HepG2 (cell line): ENCODE measurements at regions not wholly inside any gene's neighbourhood (a gene's known extent, or its start where the extent isn't known, plus 50 kb on each side); places are given as distances from the start of the nearest gene placed in this dataset.

Experiments used
- ATAC-seq: fragments of 200-7000 bp; cut with Tn5 transposase; 3 replicates; pipeline ENCODE4 v1.9.1; 2020; ENCODE audit warnings: mild to moderate bottlenecking, moderate library complexity
- BruUV-seq: library from RNA; stranded (reverse); fragments of 400-500 nt; replicated peaks from 2 replicates; lab custom pipeline; 2021; lab: Mats Ljungman, UMichigan
- CTCF ChIA-PET: fragments of 300-600 bp; formaldehyde crosslinking; extraction: SDS; loops from one replicate; lab custom pipeline; 2021; ENCODE audit warnings: low total read pairs, inconsistent platforms, low intra/inter-chr PET ratio; lab: Yijun Ruan, JAX
- POLR2A ChIA-PET: fragments of 350-600 bp; sonication (Branson Sonifier 250); formaldehyde crosslinking; loops from one replicate; lab custom pipeline; 2020; ENCODE audit warnings: antibody characterized with exemption, inconsistent platforms; lab: Yijun Ruan, JAX
- DNase-seq: peaks from one replicate; pipeline ENCODE4 v3.0.0-alpha.2; 2015; ENCODE audit warnings: low spot score
- FAIRE-seq: peaks from 3 replicates; lab custom pipeline; 2011; peaks lifted over from hg19 to GRCh38; lab: Jason Lieb, UNC
- H2AFZ ChIP-seq: one replicate; pipeline ENCODE4 v1.6.1; 2011; ENCODE audit warnings: low read length, inconsistent platforms
- H3K27ac ChIP-seq: fragments of 300-600 bp; 3 replicates; pipeline ENCODE4 v1.8.0; 2011; ENCODE audit warnings: mixed run types, mild to moderate bottlenecking, mixed read lengths, low read length, inconsistent platforms; ENCODE audit not compliant: insufficient read depth; ENCODE audit errors: extremely low read length
- H3K27me3 ChIP-seq, 2 experiments: fragments of 200-600 bp in 1 of 2; 2 replicates in 1 of 2; 3 replicates in 1 of 2; pipeline versions ENCODE4 v1.6.0 to v1.8.0; 2011; ENCODE audit warnings: low read length in 2 of 2, mild to moderate bottlenecking in 2 of 2, moderate library complexity in 2 of 2, inconsistent platforms in 1 of 2; ENCODE audit not compliant: insufficient read depth in 2 of 2, control insufficient read depth in 1 of 2
- H3K36me3 ChIP-seq, 2 experiments: fragments of 200-600 bp in 1 of 2; replicated peaks in 1 of 2; 2 replicates in 1 of 2; 3 replicates in 1 of 2; pipeline versions ENCODE4 v1.5.1 to v1.8.0; 2011; ENCODE audit warnings: low read length in 2 of 2, inconsistent platforms in 1 of 2; ENCODE audit not compliant: insufficient read depth in 2 of 2, control insufficient read depth in 1 of 2
- H3K4me1 ChIP-seq: 2 replicates; pipeline ENCODE4 v1.5.1; 2012; ENCODE audit warnings: low read length, inconsistent platforms; ENCODE audit not compliant: insufficient read depth
- H3K4me2 ChIP-seq: 2 replicates; pipeline ENCODE4 v1.6.0; 2011; ENCODE audit warnings: low read depth, low read length, inconsistent platforms
- H3K4me3 ChIP-seq, 3 experiments: fragments of 200-600 bp in 1 of 3; sonication (generic), shearing (Covaris generic) in 1 of 3; replicated peaks in 1 of 3; 2 replicates each; pipeline ENCODE4 v1.5.1; 2011 to 2016; ENCODE audit warnings: low read length in 3 of 3, inconsistent platforms in 2 of 3, low read depth in 2 of 3, mild to moderate bottlenecking in 2 of 3, control low read depth in 1 of 3, mixed read lengths in 1 of 3; ENCODE audit not compliant: insufficient read depth in 1 of 3
- H3K79me2 ChIP-seq: one replicate; pipeline ENCODE4 v1.6.1; 2011; ENCODE audit warnings: low read length, inconsistent platforms; ENCODE audit not compliant: insufficient read depth
- H3K9ac ChIP-seq: 2 replicates; pipeline ENCODE4 v1.6.0; 2011; ENCODE audit warnings: mild to moderate bottlenecking, low read depth, low read length, inconsistent platforms; ENCODE audit not compliant: insufficient read depth
- H3K9me3 ChIP-seq: 2 replicates; pipeline ENCODE4 v1.5.1; 2012; ENCODE audit warnings: mild to moderate bottlenecking, low read length
- H4K20me1 ChIP-seq: 2 replicates; pipeline ENCODE4 v1.6.0; 2011; ENCODE audit warnings: inconsistent platforms, mild to moderate bottlenecking, low read length, moderate library complexity; ENCODE audit not compliant: insufficient read depth
- ATAD3A ChIP-seq: sonication (generic); formaldehyde crosslinking; IDR thresholded peaks from 2 replicates; pipeline ENCODE4 v1.4.0; 2020; ENCODE audit warnings: missing genetic modification reagents
- CENPX ChIP-seq: sonication (generic); formaldehyde crosslinking; IDR thresholded peaks from 2 replicates; pipeline ENCODE4 v1.9.0; 2021; ENCODE audit warnings: mild to moderate bottlenecking, missing genetic modification reagents, moderate library complexity
- GLI4 ChIP-seq: sonication (generic); formaldehyde crosslinking; IDR thresholded peaks from 2 replicates; pipeline ENCODE4 v1.5.1; 2020; ENCODE audit warnings: missing genetic modification reagents, mild to moderate bottlenecking, moderate library complexity, borderline replicate concordance
- KLF13 ChIP-seq: sonication (generic); formaldehyde crosslinking; IDR thresholded peaks from 2 replicates; pipeline ENCODE4 v1.4.0; 2020; ENCODE audit warnings: mild to moderate bottlenecking, missing genetic modification reagents
- MYNN ChIP-seq: sonication (generic); formaldehyde crosslinking; IDR thresholded peaks from 2 replicates; pipeline ENCODE4 v1.4.0; 2020; ENCODE audit warnings: mild to moderate bottlenecking, low read depth, missing genetic modification reagents
- TARDBP ChIP-seq: sonication (generic); formaldehyde crosslinking; IDR thresholded peaks from 2 replicates; pipeline ENCODE4 v1.8.0; 2022; ENCODE audit warnings: mild to moderate bottlenecking, missing genetic modification reagents
- TFDP1 ChIP-seq: IDR thresholded peaks from 2 replicates; pipeline ENCODE4 v1.6.1; 2016; ENCODE audit warnings: missing compliant biosample characterization, missing genetic modification reagents, borderline replicate concordance
- XBP1 ChIP-seq: sonication (generic); formaldehyde crosslinking; IDR thresholded peaks from 2 replicates; pipeline ENCODE4 v1.5.0; 2020; ENCODE audit warnings: missing genetic modification reagents
- ZFP37 ChIP-seq: sonication (generic); formaldehyde crosslinking; IDR thresholded peaks from 2 replicates; pipeline ENCODE4 v1.4.0; 2020; ENCODE audit warnings: missing genetic modification reagents, borderline replicate concordance
- ZNF160 ChIP-seq: sonication (generic); formaldehyde crosslinking; IDR thresholded peaks from 2 replicates; pipeline ENCODE4 v1.8.0; 2022; ENCODE audit warnings: mild to moderate bottlenecking, inconsistent platforms, missing genetic modification reagents
- ZNF33A ChIP-seq: sonication (generic); formaldehyde crosslinking; IDR thresholded peaks from 2 replicates; pipeline ENCODE4 v1.5.1; 2020; ENCODE audit warnings: missing genetic modification reagents, mild to moderate bottlenecking, moderate library complexity, borderline replicate concordance
- ZNF430 ChIP-seq: sonication (generic); formaldehyde crosslinking; IDR thresholded peaks from 2 replicates; pipeline ENCODE4 v1.9.0; 2021; ENCODE audit warnings: mild to moderate bottlenecking, missing genetic modification reagents
- ZNF577 ChIP-seq: sonication (generic); formaldehyde crosslinking; IDR thresholded peaks from 2 replicates; pipeline ENCODE4 v1.4.0; 2020; ENCODE audit warnings: mild to moderate bottlenecking, low read depth, missing genetic modification reagents, borderline replicate concordance
- WGBS: methylation state at CpG from one replicate; pipeline ENCODE4 v1.1.6; 2017; ENCODE audit warnings: low lambda C conversion rate; 5-methylcytosine and 5-hydroxymethylcytosine counted together
- in situ Hi-C: cut with HindIII; loops from 2 replicates; pipeline ENCODE4 v1.10.0; 2017; ENCODE audit warnings: low pct_unique_long_range_greater_than_20kb; ENCODE audit not compliant: extremely low pct_ligation_motif_present
- intact Hi-C: fragments of 100-400 bp; cut with micrococcal nuclease; formaldehyde crosslinking; loops from one replicate; pipeline ENCODE4 v1.10.0; 2022; ENCODE audit not compliant: unreplicated experiment

- no peak for TF ChIP-seq ZNF33A (CRISPR knock-in tag)
- no peak for TF ChIP-seq ZFP37 (CRISPR knock-in tag)
- no peak for TF ChIP-seq ATAD3A (CRISPR knock-in tag)
- no peak for TF ChIP-seq MYNN (CRISPR knock-in tag)
- no peak for TF ChIP-seq CENPX
- TF ChIP-seq ZNF577 (CRISPR knock-in tag) = no peak
- no peak for TF ChIP-seq KLF13 (CRISPR knock-in tag)
- TF ChIP-seq TARDBP = no peak
- TF ChIP-seq TFDP1 (CRISPR knock-in tag) = no peak
- no peak for TF ChIP-seq XBP1 (CRISPR knock-in tag)
- TF ChIP-seq ZNF430 = no peak
- no peak for TF ChIP-seq ZNF160
- TF ChIP-seq GLI4 (CRISPR knock-in tag) = no peak
- TF ChIP-seq, all 625 proteins: peak for 0
- Histone ChIP-seq H3K9me3 (peaks cover 2% of the 10 kb centered on the region), H3K79me2 (no peaks in the 10 kb centered on the region), H2AFZ (no peak overlapping the region), H3K9ac (no peak overlapping the region), H3K27ac (no peak overlapping the region), H3K4me2 (no peak overlapping the region), H3K36me3 (no peaks in the 10 kb centered on the region), H3K27me3 (no peaks in the 10 kb centered on the region), H3K4me3 (no peak overlapping the region), H4K20me1 (no peaks in the 10 kb centered on the region), H3K4me1 (no peaks in the 10 kb centered on the region)
- CTCF ChIA-PET = no interaction called here
- POLR2A ChIA-PET = no interaction called here
- ATAC-seq (no peak), DNase-seq (no peak), FAIRE-seq (no peak)
- WGBS = 81% methylated on average over 8 of the region's 8 CpGs
- no TSS peak for BruUV-seq
- in situ Hi-C loops (no loop called here), intact Hi-C loops (no loop called here)
Measured at GRCh38 chr4:4782969-4783368, 76.5 kb upstream of the MSX1 start.
